Ishikawa (cell line): ENCODE measurements at regions not wholly inside any gene's neighbourhood (a gene's known extent, or its start where the extent isn't known, plus 50 kb on each side); places are given as distances from the start of the nearest gene placed in this dataset.

Experiments
- CEBPB ChIP-seq: IDR thresholded peaks from 2 replicates; pipeline ENCODE4 v1.6.1; 2012
- CREB1 ChIP-seq: IDR thresholded peaks from 2 replicates; pipeline ENCODE4 v1.6.1; 2012; ENCODE audit warnings: low read depth
- EGR1 ChIP-seq: IDR thresholded peaks from 2 replicates; pipeline ENCODE4 v1.6.1; 2012
- EP300 ChIP-seq: IDR thresholded peaks from 2 replicates; pipeline ENCODE4 v1.6.1; 2012; ENCODE audit warnings: borderline replicate concordance
- FOXM1 ChIP-seq: IDR thresholded peaks from 2 replicates; pipeline ENCODE4 v1.6.1; 2012; ENCODE audit warnings: low read depth, borderline replicate concordance
- MAX ChIP-seq: IDR thresholded peaks from 2 replicates; pipeline ENCODE4 v1.6.1; 2012
- NFIC ChIP-seq: IDR thresholded peaks from 2 replicates; pipeline ENCODE4 v1.6.1; 2012
- RAD21 ChIP-seq: IDR thresholded peaks from 2 replicates; pipeline ENCODE4 v1.6.1; 2012; ENCODE audit warnings: low read depth
- REST ChIP-seq: IDR thresholded peaks from 2 replicates; pipeline ENCODE4 v1.6.1; 2012; ENCODE audit warnings: low read depth, mild to moderate bottlenecking
- TAF1 ChIP-seq: IDR thresholded peaks from 2 replicates; pipeline ENCODE4 v1.6.1; 2012; ENCODE audit warnings: low read depth, mild to moderate bottlenecking
- TCF12 ChIP-seq: IDR thresholded peaks from 2 replicates; pipeline ENCODE4 v1.6.1; 2012; ENCODE audit warnings: low read depth
- TEAD4 ChIP-seq: IDR thresholded peaks from 2 replicates; pipeline ENCODE4 v1.6.1; 2012
- USF1 ChIP-seq: IDR thresholded peaks from 2 replicates; pipeline ENCODE4 v1.6.1; 2012
- YY1 ChIP-seq: IDR thresholded peaks from 2 replicates; pipeline ENCODE4 v1.6.1; 2012; ENCODE audit warnings: low read depth
- ZBTB7A ChIP-seq: IDR thresholded peaks from 2 replicates; pipeline ENCODE4 v1.6.1; 2012; ENCODE audit warnings: low read depth

- TF ChIP-seq MAX: no peak
- TF ChIP-seq RAD21: no peak
- no peak for TF ChIP-seq CREB1
- no peak for TF ChIP-seq TAF1
- no peak for TF ChIP-seq YY1
- no peak for TF ChIP-seq EP300
- TF ChIP-seq USF1: no peak
- TF ChIP-seq REST: no peak
- no peak for TF ChIP-seq TCF12
- TF ChIP-seq ZBTB7A: no peak
- TF ChIP-seq FOXM1: no peak
- no peak for TF ChIP-seq EGR1
- TF ChIP-seq NFIC: no peak
- no peak for TF ChIP-seq CEBPB
Observed at GRCh38 chr22:27251563-27251962, 550.0 kb downstream of the MN1 start.

DNA sequence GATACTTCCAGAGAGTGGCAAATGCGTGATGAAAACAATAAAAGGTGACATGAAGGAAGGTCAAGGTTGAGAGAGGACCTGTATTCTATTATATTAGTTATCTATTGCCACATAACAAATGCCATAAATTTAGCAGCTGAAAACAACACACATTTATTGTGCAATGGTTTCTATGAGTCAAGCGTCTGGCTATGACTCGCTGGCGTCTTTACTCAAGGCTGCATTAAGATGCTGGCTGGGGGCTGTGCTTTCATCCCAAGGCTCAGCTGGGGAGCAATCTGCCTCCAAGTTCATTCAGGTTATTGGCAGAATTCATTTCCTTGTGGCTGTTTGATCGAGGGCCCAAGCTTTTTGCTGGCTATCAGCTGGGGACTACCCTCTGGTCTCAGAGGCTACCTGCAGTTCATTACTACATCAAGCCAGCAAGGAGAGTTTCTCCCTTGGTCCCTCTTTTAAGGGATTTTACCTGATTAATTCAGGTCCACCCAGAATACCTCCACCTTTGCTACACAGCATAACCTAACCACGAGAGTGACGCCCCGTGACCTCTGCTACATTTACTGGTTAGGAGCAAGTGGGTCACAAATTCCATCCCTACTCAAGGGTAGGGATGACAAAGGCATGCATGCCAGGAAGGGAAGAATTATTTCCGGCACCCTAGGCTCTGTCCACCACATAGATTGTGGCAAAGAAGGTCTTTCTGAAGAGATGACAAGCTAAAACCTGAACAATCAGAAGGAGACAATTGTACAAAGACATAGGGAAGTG, 549.1 kb downstream of the MN1 start:
- TF ChIP-seq EP300: no peak
- TF ChIP-seq FOXM1: no peak
- TF ChIP-seq EGR1: no peak
- no peak for TF ChIP-seq CEBPB
- TF ChIP-seq RAD21: no peak
- TF ChIP-seq TCF12: no peak
- no peak for TF ChIP-seq NFIC
- no peak for TF ChIP-seq CREB1
- no peak for TF ChIP-seq TAF1
- no peak for TF ChIP-seq USF1
- TF ChIP-seq MAX: no peak
- TF ChIP-seq YY1: no peak
- no peak for TF ChIP-seq REST
- no peak for TF ChIP-seq TEAD4

DNA sequence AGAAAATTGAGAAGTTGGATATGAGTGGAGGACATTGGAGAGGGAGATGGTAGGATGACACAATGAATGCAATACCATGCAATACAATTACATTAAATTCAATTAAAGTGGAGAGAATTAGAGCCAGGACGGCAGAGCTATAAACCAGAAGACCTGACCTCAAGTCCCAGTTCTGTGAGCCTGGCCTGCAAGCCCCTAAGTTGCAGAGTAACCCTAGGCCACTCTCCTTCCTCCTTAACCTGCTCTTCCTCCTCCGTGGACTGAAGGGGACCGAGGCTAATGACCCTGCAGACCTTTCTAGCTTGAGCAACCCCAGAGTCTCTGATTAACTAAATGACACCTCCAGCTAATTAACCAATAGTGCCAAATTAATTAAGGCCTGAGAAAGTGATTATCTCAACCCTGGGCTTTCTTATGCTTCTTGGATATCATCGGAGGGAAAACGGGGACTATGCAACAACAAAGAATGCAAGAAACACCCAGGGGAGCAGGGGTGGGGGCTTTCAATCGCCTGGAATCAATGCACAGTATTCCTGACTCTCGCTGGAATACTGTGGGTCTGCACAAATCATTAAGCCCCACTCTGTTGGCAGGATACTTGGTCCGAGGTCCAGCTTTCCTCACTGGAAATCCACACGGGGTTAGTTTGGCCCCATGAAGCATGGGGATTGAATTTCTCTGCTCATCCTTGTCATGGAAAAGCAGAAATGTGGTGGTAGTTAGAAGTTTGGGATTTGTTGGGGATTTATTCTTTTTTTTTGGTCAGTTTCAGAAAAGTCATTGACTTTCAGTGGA, 548.3 kb downstream of the MN1 start:
- no peak for TF ChIP-seq EP300
- no peak for TF ChIP-seq TEAD4
- no peak for TF ChIP-seq NFIC
- TF ChIP-seq CEBPB: no peak
- TF ChIP-seq TAF1: no peak
- TF ChIP-seq RAD21: no peak
- TF ChIP-seq ZBTB7A: no peak
- TF ChIP-seq MAX: no peak
- no peak for TF ChIP-seq CREB1
- no peak for TF ChIP-seq EGR1
- TF ChIP-seq TCF12: no peak
- no peak for TF ChIP-seq REST
- no peak for TF ChIP-seq FOXM1
- TF ChIP-seq USF1: no peak
- no peak for TF ChIP-seq YY1
